NT2/D1 (cell line): ENCODE measurements at regions not wholly inside any gene's neighbourhood (a gene's known extent, or its start where the extent isn't known, plus 50 kb on each side); places are given as distances from the start of the nearest gene placed in this dataset.

Source experiments
- SUZ12 ChIP-seq: IDR thresholded peaks from 2 replicates; pipeline ENCODE4 v1.6.1; 2011; ENCODE audit not compliant: insufficient read length, insufficient read depth; ENCODE audit errors: extremely low read depth
- YY1 ChIP-seq: IDR thresholded peaks from 2 replicates; pipeline ENCODE4 v1.6.1; 2011; ENCODE audit not compliant: insufficient read length, insufficient read depth

GRCh38 chr22:33180356-33180755 is 122.2 kb upstream of the SYN3 start:
- TF ChIP-seq YY1 (no peak), SUZ12 (no peak)
